A673 (cell line): ENCODE measurements at regions not wholly inside any gene's neighbourhood (a gene's known extent, or its start where the extent isn't known, plus 50 kb on each side); places are given as distances from the start of the nearest gene placed in this dataset.

ENCODE experiments used
- EZH2 ChIP-seq: fragments of 200-600 bp; sonication (generic); IDR thresholded peaks from 2 replicates; pipeline ENCODE4 v1.6.1; 2017; ENCODE audit warnings: borderline replicate concordance, low read depth, mild to moderate bottlenecking, mixed read lengths, antibody characterized with exemption, low read length; ENCODE audit not compliant: poor library complexity, severe bottlenecking
- TF ChIP-seq, protein P1 (sequence below): fragments of 300-800, 200-600 bp; sonication (generic); conservative IDR thresholded peaks from 2 replicates; pipeline ENCODE4 v1.5.1; 2017; ENCODE audit warnings: low read depth, mild to moderate bottlenecking, antibody characterized with exemption, low read length, moderate library complexity, mixed read lengths

- TF ChIP-seq, protein P1, sequence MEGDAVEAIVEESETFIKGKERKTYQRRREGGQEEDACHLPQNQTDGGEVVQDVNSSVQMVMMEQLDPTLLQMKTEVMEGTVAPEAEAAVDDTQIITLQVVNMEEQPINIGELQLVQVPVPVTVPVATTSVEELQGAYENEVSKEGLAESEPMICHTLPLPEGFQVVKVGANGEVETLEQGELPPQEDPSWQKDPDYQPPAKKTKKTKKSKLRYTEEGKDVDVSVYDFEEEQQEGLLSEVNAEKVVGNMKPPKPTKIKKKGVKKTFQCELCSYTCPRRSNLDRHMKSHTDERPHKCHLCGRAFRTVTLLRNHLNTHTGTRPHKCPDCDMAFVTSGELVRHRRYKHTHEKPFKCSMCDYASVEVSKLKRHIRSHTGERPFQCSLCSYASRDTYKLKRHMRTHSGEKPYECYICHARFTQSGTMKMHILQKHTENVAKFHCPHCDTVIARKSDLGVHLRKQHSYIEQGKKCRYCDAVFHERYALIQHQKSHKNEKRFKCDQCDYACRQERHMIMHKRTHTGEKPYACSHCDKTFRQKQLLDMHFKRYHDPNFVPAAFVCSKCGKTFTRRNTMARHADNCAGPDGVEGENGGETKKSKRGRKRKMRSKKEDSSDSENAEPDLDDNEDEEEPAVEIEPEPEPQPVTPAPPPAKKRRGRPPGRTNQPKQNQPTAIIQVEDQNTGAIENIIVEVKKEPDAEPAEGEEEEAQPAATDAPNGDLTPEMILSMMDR = no peak
- TF ChIP-seq EZH2 = no peak
Observed at GRCh38 chr6:103516336-103516735, 1343.4 kb downstream of the HACE1 start.
